Right atrium auricular region (tissue), 2 donors: ENCODE measurements at regions not wholly inside any gene's neighbourhood (a gene's known extent, or its start where the extent isn't known, plus 50 kb on each side); places are given as distances from the start of the nearest gene placed in this dataset.

ENCODE experiments used
- DNase-seq: peaks from one replicate; pipeline ENCODE4 v3.0.0-alpha.2; 2019; ENCODE audit warnings: low spot score
- H3K27ac ChIP-seq, 2 donors: fragments of 200-600 bp; sonication (generic); 1 replicate in 1 of 2; 2 replicates in 1 of 2; pipeline ENCODE4 v1.5.1; 2016 to 2019
- H3K27me3 ChIP-seq, 2 donors: fragments of 200-600 bp; sonication (generic); one replicate each; pipeline versions ENCODE4 v1.5.1 to v1.6.0; 2017 to 2019
- H3K36me3 ChIP-seq: fragments of 200-600 bp; sonication (generic); one replicate; pipeline ENCODE4 v1.5.1; 2016
- H3K4me1 ChIP-seq, 2 donors: fragments of 200-600 bp; sonication (generic); one replicate each; pipeline versions ENCODE4 v1.5.1 to v1.6.0; 2017 to 2019
- H3K4me3 ChIP-seq, 2 donors: fragments of 200-600 bp; sonication (generic); 1 replicate in 1 of 2; 2 replicates in 1 of 2; pipeline ENCODE4 v1.5.1; 2017 to 2019; ENCODE audit warnings: mild to moderate bottlenecking in 1 of 2, moderate library complexity in 1 of 2
- H3K9me3 ChIP-seq, 2 donors: fragments of 200-600 bp; sonication (generic); one replicate each; pipeline ENCODE4 v1.5.1; 2019
- TF ChIP-seq, protein P1 (sequence below), 2 donors: fragments of 200-600 bp; sonication (generic); IDR thresholded peaks; one replicate each; pipeline ENCODE4 v1.5.1; 2019; ENCODE audit warnings: antibody characterized with exemption in 2 of 2

DNA sequence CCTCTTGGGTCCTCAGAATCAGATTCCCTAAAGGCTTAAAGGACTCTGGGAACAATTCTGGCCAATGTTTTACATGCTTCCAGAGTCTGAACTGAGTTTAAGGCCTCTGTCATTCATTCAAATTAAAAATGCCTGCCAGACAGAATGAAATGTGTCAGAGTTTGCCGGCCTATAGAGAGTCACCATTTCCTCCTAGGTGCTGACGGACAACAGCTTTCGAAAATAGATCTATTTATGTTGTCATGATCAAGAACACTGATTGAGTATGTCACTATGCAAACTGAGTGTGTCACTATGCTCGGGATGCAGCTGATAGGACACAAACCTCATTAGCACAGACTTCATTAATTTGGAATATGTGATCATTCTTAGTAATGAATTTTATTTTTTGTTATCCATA lies 151.4 kb upstream of the TMCC3 start:
- Histone ChIP-seq H3K27me3 (no peaks in the 10 kb centered on the region), H3K4me3 (no peak overlapping the region), H3K36me3 (no peaks in the 10 kb centered on the region), H3K27ac (no peak overlapping the region), H3K4me1 (no peaks in the 10 kb centered on the region), H3K9me3 (no peaks in the 10 kb centered on the region)
- no peak for DNase-seq
- TF ChIP-seq, protein P1, sequence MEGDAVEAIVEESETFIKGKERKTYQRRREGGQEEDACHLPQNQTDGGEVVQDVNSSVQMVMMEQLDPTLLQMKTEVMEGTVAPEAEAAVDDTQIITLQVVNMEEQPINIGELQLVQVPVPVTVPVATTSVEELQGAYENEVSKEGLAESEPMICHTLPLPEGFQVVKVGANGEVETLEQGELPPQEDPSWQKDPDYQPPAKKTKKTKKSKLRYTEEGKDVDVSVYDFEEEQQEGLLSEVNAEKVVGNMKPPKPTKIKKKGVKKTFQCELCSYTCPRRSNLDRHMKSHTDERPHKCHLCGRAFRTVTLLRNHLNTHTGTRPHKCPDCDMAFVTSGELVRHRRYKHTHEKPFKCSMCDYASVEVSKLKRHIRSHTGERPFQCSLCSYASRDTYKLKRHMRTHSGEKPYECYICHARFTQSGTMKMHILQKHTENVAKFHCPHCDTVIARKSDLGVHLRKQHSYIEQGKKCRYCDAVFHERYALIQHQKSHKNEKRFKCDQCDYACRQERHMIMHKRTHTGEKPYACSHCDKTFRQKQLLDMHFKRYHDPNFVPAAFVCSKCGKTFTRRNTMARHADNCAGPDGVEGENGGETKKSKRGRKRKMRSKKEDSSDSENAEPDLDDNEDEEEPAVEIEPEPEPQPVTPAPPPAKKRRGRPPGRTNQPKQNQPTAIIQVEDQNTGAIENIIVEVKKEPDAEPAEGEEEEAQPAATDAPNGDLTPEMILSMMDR (IDR thresholded peaks at IDR 0.05): no peak

DNA sequence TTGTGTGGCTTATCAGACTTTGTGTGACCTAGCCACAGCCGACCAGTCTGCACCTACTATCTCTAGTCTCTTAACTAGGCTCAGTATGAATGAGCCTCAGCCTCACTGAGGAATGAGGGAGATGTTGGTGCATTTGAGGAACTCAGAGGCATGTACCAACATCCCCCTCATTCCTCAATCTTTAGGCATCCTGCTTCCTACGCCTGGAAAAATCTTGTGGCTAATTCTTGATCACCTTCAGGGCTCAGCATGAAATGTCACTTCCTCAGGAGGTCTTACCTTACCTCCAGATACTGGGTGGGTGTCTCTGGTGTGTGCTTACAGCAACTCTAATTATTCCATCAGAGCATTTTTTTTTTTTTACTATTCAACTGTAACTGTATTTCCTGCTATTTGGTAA lies 148.8 kb upstream of the TMCC3 start:
- DNase-seq: no peak
- Histone ChIP-seq H3K4me1 (no peaks in the 10 kb centered on the region), H3K27me3 (no peaks in the 10 kb centered on the region), H3K27ac (no peak overlapping the region), H3K9me3 (no peaks in the 10 kb centered on the region), H3K4me3 (no peak overlapping the region), H3K36me3 (no peaks in the 10 kb centered on the region)
- TF ChIP-seq, protein P1 (IDR thresholded peaks at IDR 0.05): no peak

DNA sequence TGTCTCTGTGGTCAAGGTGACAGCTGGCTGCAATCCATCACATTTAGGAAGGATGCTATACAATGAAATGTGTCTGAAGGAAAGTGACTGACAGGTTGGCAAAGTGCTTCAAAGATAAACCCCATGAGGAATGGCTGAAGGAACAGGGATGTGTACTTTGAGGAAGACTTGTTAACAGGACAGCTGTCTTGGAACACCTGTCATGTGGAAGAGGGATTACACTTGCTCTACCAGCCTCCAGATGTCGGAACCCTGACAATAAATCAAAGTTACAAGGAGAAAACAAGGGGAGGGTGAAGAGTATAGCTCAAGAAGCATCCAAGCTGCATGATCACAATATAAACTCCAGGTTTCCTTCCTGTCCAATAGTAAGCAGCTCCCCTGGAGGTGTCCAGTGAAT lies 147.8 kb upstream of the TMCC3 start:
- DNase-seq: no peak
- Histone ChIP-seq H3K4me1 (no peaks in the 10 kb centered on the region), H3K27me3 (no peaks in the 10 kb centered on the region), H3K4me3 (no peak overlapping the region), H3K9me3 (no peaks in the 10 kb centered on the region), H3K36me3 (no peaks in the 10 kb centered on the region), H3K27ac (no peak overlapping the region)
- TF ChIP-seq, protein P1 (IDR thresholded peaks at IDR 0.05): no peak

DNA sequence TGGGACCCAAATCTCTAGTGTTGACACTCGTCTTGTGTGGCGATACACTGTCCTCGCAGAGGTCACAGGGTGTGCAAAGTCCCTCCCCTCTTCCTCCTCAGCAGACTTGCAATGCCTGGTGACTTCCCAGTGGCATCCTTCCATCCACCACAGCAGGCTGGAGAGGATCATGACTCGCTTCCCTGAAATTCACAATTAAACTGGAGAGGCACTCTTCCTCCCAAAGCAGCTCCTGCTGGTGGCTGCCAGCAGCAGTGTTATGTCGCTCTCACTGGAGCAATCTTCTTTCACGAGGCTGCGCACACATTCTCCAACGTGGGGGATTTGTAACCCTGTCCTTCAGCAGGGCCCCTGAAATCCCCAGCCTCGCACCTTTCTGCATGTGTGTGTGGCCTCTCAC lies 145.2 kb upstream of the TMCC3 start:
- no peaks in the 10 kb centered on the region for H3K27me3 ChIP-seq
- DNase-seq: no peak
- no peak overlapping the region for H3K27ac ChIP-seq
- H3K36me3 ChIP-seq: no peaks in the 10 kb centered on the region
- H3K4me3 ChIP-seq: no peak overlapping the region
- no peaks in the 10 kb centered on the region for H3K9me3 ChIP-seq
- TF ChIP-seq, protein P1 (IDR thresholded peaks at IDR 0.05): no peak
- H3K4me1 ChIP-seq: no peaks in the 10 kb centered on the region

DNA sequence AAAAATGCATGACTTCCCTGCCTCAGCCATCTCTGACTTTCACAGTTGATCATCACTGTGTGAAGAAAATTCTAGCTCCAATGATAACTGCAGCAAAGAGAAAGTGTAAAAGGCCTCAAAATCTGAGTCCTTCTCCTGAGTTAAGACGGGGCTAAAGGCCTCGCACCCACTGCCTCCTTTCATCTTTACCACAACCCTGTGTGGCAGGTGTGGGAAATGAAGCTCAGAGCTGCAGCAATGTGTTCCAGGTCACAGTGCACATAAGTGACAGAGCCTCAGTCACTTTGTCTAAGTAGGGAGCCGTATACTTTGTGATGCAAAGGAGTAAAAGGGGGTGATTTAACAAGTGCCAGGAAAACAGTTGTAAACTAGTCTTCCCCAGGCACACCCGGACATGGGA lies 144.7 kb upstream of the TMCC3 start:
- Histone ChIP-seq H3K36me3 (no peaks in the 10 kb centered on the region), H3K4me3 (no peak overlapping the region), H3K9me3 (no peaks in the 10 kb centered on the region), H3K27me3 (no peaks in the 10 kb centered on the region), H3K27ac (no peak overlapping the region), H3K4me1 (no peaks in the 10 kb centered on the region)
- DNase-seq: no peak
- TF ChIP-seq, protein P1 (IDR thresholded peaks at IDR 0.05): no peak

DNA sequence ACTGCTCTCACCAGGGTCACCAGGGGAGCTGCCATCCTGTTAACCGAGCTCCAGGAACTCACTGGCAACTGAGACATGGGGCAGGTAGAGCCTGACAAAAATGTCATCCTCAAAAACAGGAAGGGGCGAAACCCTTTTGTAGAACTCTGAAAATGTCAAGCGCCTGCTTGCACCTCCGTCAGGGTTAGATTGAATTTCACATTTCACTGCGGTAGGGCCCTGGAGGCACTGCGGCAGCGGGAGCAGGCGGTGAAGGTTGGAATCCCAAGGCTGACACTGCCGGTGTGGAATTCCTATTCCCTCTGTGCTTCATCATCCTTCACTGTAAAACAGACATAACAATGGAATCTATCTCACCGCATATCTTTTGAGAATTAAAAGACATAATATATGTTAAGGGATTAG lies 142.8 kb upstream of the TMCC3 start:
- no peak overlapping the region for H3K4me3 ChIP-seq
- H3K27ac ChIP-seq: no peak overlapping the region
- H3K27me3 ChIP-seq: no peaks in the 10 kb centered on the region
- H3K36me3 ChIP-seq: no peaks in the 10 kb centered on the region
- no peak for DNase-seq
- no peaks in the 10 kb centered on the region for H3K9me3 ChIP-seq
- TF ChIP-seq, protein P1 (IDR thresholded peaks at IDR 0.05): no peak
- no peaks in the 10 kb centered on the region for H3K4me1 ChIP-seq
